SK-N-SH (cell line): ENCODE measurements at regions not wholly inside any gene's neighbourhood (a gene's known extent, or its start where the extent isn't known, plus 50 kb on each side); places are given as distances from the start of the nearest gene placed in this dataset.

Experiments used
- CTCF ChIA-PET: fragments of 300-600, 350-600 bp; formaldehyde crosslinking; extraction: SDS; loops from one replicate; lab custom pipeline; 2021; lab: Yijun Ruan, JAX
- POLR2A ChIA-PET: fragments of 350-600 bp; sonication (Branson Sonifier 250); formaldehyde crosslinking; extraction: SDS; loops from one replicate; lab custom pipeline; 2020; ENCODE audit warnings: antibody characterized with exemption, inconsistent platforms; lab: Yijun Ruan, JAX
- DNase-seq: peaks from one replicate; pipeline ENCODE4 v3.0.0; 2012
- H2AFZ ChIP-seq: fragments of 200-600 bp; sonication (generic); 2 replicates; pipeline ENCODE4 v1.8.1; 2016; ENCODE audit warnings: antibody characterized with exemption, mild to moderate bottlenecking, low read depth
- H3F3A ChIP-seq: fragments of 200-600 bp; sonication (generic); replicated peaks from 2 replicates; pipeline ENCODE3; 2016; ENCODE audit warnings: antibody characterized with exemption, mild to moderate bottlenecking; ENCODE audit not compliant: insufficient read depth
- H3K27ac ChIP-seq, 2 experiments: fragments of 200-500 bp in 1 of 2; fragments of 200-600 bp in 1 of 2; sonication (Bioruptor generic) in 1 of 2; sonication (generic), shearing (Covaris generic) in 1 of 2; 2 replicates each; pipeline versions ENCODE4 v1.5.1 to v1.6.1; 2014 to 2016; ENCODE audit warnings: low read depth in 2 of 2, inconsistent platforms in 1 of 2, low read length in 1 of 2, mild to moderate bottlenecking in 1 of 2, mixed read lengths in 1 of 2
- H3K27me3 ChIP-seq: fragments of 200-600 bp; sonication (generic), shearing (Covaris generic); 2 replicates; pipeline ENCODE4 v1.6.1; 2016; ENCODE audit warnings: mixed run types; ENCODE audit not compliant: insufficient read depth
- H3K36me3 ChIP-seq, 2 experiments: fragments of 200-500 bp in 1 of 2; fragments of 200-600 bp in 1 of 2; sonication (Bioruptor generic) in 1 of 2; sonication (generic) in 1 of 2; replicated peaks in 1 of 2; 2 replicates each; pipeline versions ENCODE3 to v1.5.1; 2014 to 2016; ENCODE audit warnings: low read length in 1 of 2, mild to moderate bottlenecking in 1 of 2; ENCODE audit not compliant: insufficient read depth in 2 of 2, control insufficient read depth in 1 of 2
- H3K4me1 ChIP-seq, 2 experiments: fragments of 200-500 bp in 1 of 2; fragments of 200-600 bp in 1 of 2; sonication (Bioruptor generic) in 1 of 2; sonication (generic), shearing (Covaris generic) in 1 of 2; 2 replicates each; pipeline versions ENCODE4 v1.5.1 to v1.6.1; 2014 to 2016; ENCODE audit warnings: low read depth in 1 of 2, low read length in 1 of 2, mixed run types in 1 of 2; ENCODE audit not compliant: insufficient read depth in 2 of 2, control insufficient read depth in 1 of 2
- H3K4me2 ChIP-seq: fragments of 200-600 bp; sonication (generic), shearing (Covaris generic); 2 replicates; pipeline ENCODE4 v1.6.1; 2017; ENCODE audit warnings: mixed run types
- H3K4me3 ChIP-seq, 2 experiments: fragments of 200-500 bp in 1 of 2; fragments of 200-600 bp in 1 of 2; sonication (Bioruptor generic) in 1 of 2; sonication (generic), shearing (Covaris generic) in 1 of 2; 2 replicates each; pipeline versions ENCODE4 v1.5.1 to v1.8.1; 2014 to 2016; ENCODE audit warnings: low read depth in 2 of 2, inconsistent platforms in 1 of 2, low read length in 1 of 2, mild to moderate bottlenecking in 1 of 2, mixed read lengths in 1 of 2, moderate library complexity in 1 of 2
- H3K79me2 ChIP-seq: fragments of 200-600 bp; sonication (generic); 2 replicates; pipeline ENCODE4 v1.8.1; 2017; ENCODE audit warnings: mild to moderate bottlenecking; ENCODE audit not compliant: insufficient read depth
- H3K9ac ChIP-seq: fragments of 200-600 bp; sonication (generic); 2 replicates; pipeline ENCODE4 v1.6.1; 2017; ENCODE audit warnings: mixed run types
- H3K9me2 ChIP-seq: fragments of 200-600 bp; sonication (generic); 2 replicates; pipeline ENCODE4 v1.6.1; 2017; ENCODE audit warnings: mixed run types
- H3K9me3 ChIP-seq: fragments of 200-600 bp; sonication (generic); 2 replicates; pipeline ENCODE4 v1.6.1; 2017; ENCODE audit warnings: mixed run types, mild to moderate bottlenecking, moderate library complexity
- H4K20me1 ChIP-seq: fragments of 200-600 bp; sonication (generic); 2 replicates; pipeline ENCODE4 v1.6.1; 2017; ENCODE audit warnings: mild to moderate bottlenecking, mixed run types; ENCODE audit not compliant: insufficient read depth
- ELF1 ChIP-seq: IDR thresholded peaks from 2 replicates; pipeline ENCODE4 v1.4.0; 2012
- EP300 ChIP-seq, 2 experiments: IDR thresholded peaks; 2 replicates each; pipeline versions ENCODE4 v1.4.0 to v1.6.1; 2012; ENCODE audit warnings: borderline replicate concordance in 1 of 2, low read depth in 1 of 2, low read length in 1 of 2
- EZH2phosphoT487 ChIP-seq: fragments of 200-600 bp; sonication (generic); IDR thresholded peaks from 2 replicates; pipeline ENCODE4 v1.6.1; 2017; ENCODE audit warnings: low read depth, mixed run types, mild to moderate bottlenecking, antibody characterized with exemption, moderate library complexity, borderline replicate concordance
- FOSL2 ChIP-seq: IDR thresholded peaks from 2 replicates; pipeline ENCODE4 v1.4.0; 2012; ENCODE audit warnings: low read depth, mild to moderate bottlenecking, moderate library complexity, borderline replicate concordance
- FOXM1 ChIP-seq: IDR thresholded peaks from 2 replicates; pipeline ENCODE4 v1.4.0; 2012; ENCODE audit warnings: low read depth, mild to moderate bottlenecking
- GATA2 ChIP-seq: sonication (generic); formaldehyde crosslinking; IDR thresholded peaks from 2 replicates; pipeline ENCODE4 v1.5.0; 2020; ENCODE audit warnings: mild to moderate bottlenecking, missing genetic modification reagents
- MAX ChIP-seq: IDR thresholded peaks from 2 replicates; pipeline ENCODE4 v1.4.0; 2012; ENCODE audit warnings: low read depth
- MEF2A ChIP-seq: IDR thresholded peaks from 2 replicates; pipeline ENCODE4 v1.4.0; 2012; ENCODE audit warnings: low read depth, borderline replicate concordance
- REST ChIP-seq: IDR thresholded peaks from 2 replicates; pipeline ENCODE4 v1.6.1; 2012; ENCODE audit warnings: mild to moderate bottlenecking, low read depth, low read length, moderate library complexity
- RXRA ChIP-seq: IDR thresholded peaks from 2 replicates; pipeline ENCODE4 v1.4.0; 2012; ENCODE audit warnings: low read depth, mild to moderate bottlenecking, borderline replicate concordance
- SIN3A ChIP-seq: IDR thresholded peaks from 2 replicates; pipeline ENCODE4 v1.6.1; 2012; ENCODE audit warnings: low read depth, mild to moderate bottlenecking, low read length, moderate library complexity, borderline replicate concordance
- SMC3 ChIP-seq: IDR thresholded peaks from 2 replicates; pipeline ENCODE4 v1.6.1; 2012; ENCODE audit warnings: low read depth, low read length, improper control_type of control experiment
- TAF1 ChIP-seq: IDR thresholded peaks from 2 replicates; pipeline ENCODE4 v1.6.1; 2012; ENCODE audit warnings: low read depth, mild to moderate bottlenecking, low read length, moderate library complexity, borderline replicate concordance
- TEAD4 ChIP-seq: IDR thresholded peaks from 2 replicates; pipeline ENCODE4 v1.4.0; 2012; ENCODE audit warnings: mild to moderate bottlenecking, borderline replicate concordance; ENCODE audit not compliant: insufficient read depth
- USF1 ChIP-seq: IDR thresholded peaks from 2 replicates; pipeline ENCODE4 v1.4.0; 2012; ENCODE audit warnings: low read depth, borderline replicate concordance
- USF2 ChIP-seq: fragments of 150-350 bp; IDR thresholded peaks from 2 replicates; pipeline ENCODE4 v1.6.1; 2017; ENCODE audit warnings: antibody characterized with exemption, low read length, low read depth, borderline replicate concordance
- YY1 ChIP-seq: IDR thresholded peaks from 2 replicates; pipeline ENCODE4 v1.4.0; 2012; ENCODE audit warnings: low read depth, mild to moderate bottlenecking
- WGBS: methylation state at CpG from one replicate; pipeline ENCODE4 v1.1.6; 2017; ENCODE audit warnings: low lambda C conversion rate; 5-methylcytosine and 5-hydroxymethylcytosine counted together

- TF ChIP-seq GATA2 (CRISPR knock-in tag) (no peak), EZH2phosphoT487 (no peak), SIN3A (no peak), MAX (no peak), EP300 (IDR thresholded peaks at IDR 0.05; ENCODE audit: borderline replicate concordance in 1 of 2, low read depth in 1 of 2, low read length in 1 of 2) (no peak), USF2 (no peak), RXRA (no peak)
These were observed 233.7 kb upstream of the NAV2 start (continued) for GRCh38 chr11:19478891-19479290.

- DNase-seq: peak; percentile 26
- POLR2A ChIA-PET: no interaction called here
- CTCF ChIA-PET: interaction anchor here (1.2 kb wide), 1 partner anchor 10 kb away, joined by 4 read pairs; no protein-coding TSS in a partner anchor
- H3K4me3 ChIP-seq: no peak overlapping the region
- no peaks in the 10 kb centered on the region; a peak in 1 of 4 replicates for H3K4me1 ChIP-seq
- H4K20me1 ChIP-seq: no peaks in the 10 kb centered on the region
- no peak overlapping the region for H2AFZ ChIP-seq
- H3K27ac ChIP-seq: no peak overlapping the region
- H3K27me3 ChIP-seq: peaks cover 38% of the 10 kb centered on the region; the same call in 1 of the 2 replicates
- WGBS: 38% methylated on average over 7 of the region's 7 CpGs
- no peaks in the 10 kb centered on the region for H3K9me3 ChIP-seq
- no peaks in the 10 kb centered on the region for H3K9me2 ChIP-seq
- no peaks in the 10 kb centered on the region for H3K36me3 ChIP-seq
- H3F3A ChIP-seq: no peaks in the 10 kb centered on the region
- H3K79me2 ChIP-seq: no peaks in the 10 kb centered on the region
- TF ChIP-seq MEF2A (no peak), FOXM1 (no peak), USF1 (no peak)
- H3K9ac ChIP-seq: no peak overlapping the region
- H3K4me2 ChIP-seq: no peak overlapping the region
These were observed 234.4 kb upstream of the E2F8 start for GRCh38 chr11:19474954-19475721.

GRCh38 chr11:19474211-19474610 lies 233.5 kb upstream of the E2F8 start:
- Histone ChIP-seq H2AFZ (no peak overlapping the region), H3K4me2 (no peak overlapping the region), H3F3A (no peaks in the 10 kb centered on the region), H3K27ac (no peak overlapping the region), H3K4me1 (no peaks in the 10 kb centered on the region; a peak in 1 of 4 replicates), H3K9ac (no peak overlapping the region), H3K36me3 (no peaks in the 10 kb centered on the region), H3K79me2 (no peaks in the 10 kb centered on the region), H4K20me1 (no peaks in the 10 kb centered on the region), H3K9me3 (no peaks in the 10 kb centered on the region), H3K4me3 (no peak overlapping the region), H3K27me3 (peaks cover 37% of the 10 kb centered on the region; the same call in 1 of the 2 replicates), H3K9me2 (no peaks in the 10 kb centered on the region)
- ChIA-PET CTCF (interaction anchor here (1.0 to 1.2 kb wide), 2 partner anchors 9 to 10 kb away, joined by 3 to 4 read pairs; no protein-coding TSS in a partner anchor), POLR2A (no interaction called here)
- no peak for DNase-seq
- WGBS: 53% methylated on average over 4 of the region's 4 CpGs
- TF ChIP-seq EP300 (IDR thresholded peaks at IDR 0.05; ENCODE audit: borderline replicate concordance in 1 of 2, low read depth in 1 of 2, low read length in 1 of 2) (no peak), TEAD4 (no peak), REST (no peak), YY1 (no peak), SMC3 (no peak), FOXM1 (no peak), RXRA (no peak), TAF1 (no peak), ELF1 (no peak), FOSL2 (no peak), USF2 (no peak)
